Keratinocyte (primary cell): ENCODE measurements at regions not wholly inside any gene's neighbourhood (a gene's known extent, or its start where the extent isn't known, plus 50 kb on each side); places are given as distances from the start of the nearest gene placed in this dataset.

Source experiments
- DNase-seq: peaks from one replicate; pipeline ENCODE4 v3.0.0-alpha.2; 2011; ENCODE audit warnings: low read depth, missing footprints, low spot score
- FAIRE-seq: peaks from 2 replicates; lab custom pipeline; 2011; peaks lifted over from hg19 to GRCh38; lab: Jason Lieb, UNC
- H2AFZ ChIP-seq: 2 replicates; pipeline ENCODE4 v1.6.0; 2012; ENCODE audit warnings: low read length, control low read depth, inconsistent platforms; ENCODE audit not compliant: control insufficient read depth
- H3K27ac ChIP-seq: 2 replicates; pipeline ENCODE4 v1.5.1; 2011; ENCODE audit warnings: low read length; ENCODE audit not compliant: control insufficient read depth, insufficient read depth
- H3K27me3 ChIP-seq: 3 replicates; pipeline ENCODE4 v1.6.0; 2011; ENCODE audit warnings: low read length; ENCODE audit not compliant: control insufficient read depth, insufficient read depth; ENCODE audit errors: extremely low read depth
- H3K36me3 ChIP-seq, 2 experiments: 2 replicates in 1 of 2; 3 replicates in 1 of 2; pipeline ENCODE4 v1.5.1; 2011; ENCODE audit warnings: low read length in 2 of 2, mild to moderate bottlenecking in 1 of 2; ENCODE audit not compliant: control insufficient read depth in 2 of 2, insufficient read depth in 2 of 2; ENCODE audit errors: extremely low read depth in 1 of 2
- H3K4me1 ChIP-seq: 3 replicates; pipeline ENCODE4 v1.5.1; 2011; ENCODE audit warnings: low read length; ENCODE audit not compliant: control insufficient read depth, insufficient read depth; ENCODE audit errors: extremely low read depth
- H3K4me2 ChIP-seq: 3 replicates; pipeline ENCODE4 v1.6.0; 2011; ENCODE audit warnings: low read depth, low read length; ENCODE audit not compliant: control insufficient read depth, insufficient read depth; ENCODE audit errors: extremely low read depth
- H3K4me3 ChIP-seq, 3 experiments: fragments of 200-600 bp in 1 of 3; sonication (generic) in 1 of 3; 2 replicates in 2 of 3; 3 replicates in 1 of 3; pipeline ENCODE4 v1.5.1; 2011 to 2016; ENCODE audit warnings: low read length in 3 of 3, mild to moderate bottlenecking in 3 of 3, control low read depth in 2 of 3, inconsistent platforms in 1 of 3, low read depth in 1 of 3, mixed read lengths in 1 of 3, mixed run types in 1 of 3, moderate library complexity in 1 of 3; ENCODE audit not compliant: control insufficient read depth in 2 of 3, insufficient read depth in 2 of 3; ENCODE audit errors: extremely low read depth in 1 of 3
- H3K79me2 ChIP-seq: 2 replicates; pipeline ENCODE4 v1.6.0; 2012; ENCODE audit warnings: low read length; ENCODE audit not compliant: control insufficient read depth, insufficient read depth
- H3K9ac ChIP-seq: 3 replicates; pipeline ENCODE4 v1.6.0; 2011; ENCODE audit warnings: low read length; ENCODE audit not compliant: control insufficient read depth, insufficient read depth; ENCODE audit errors: extremely low read depth
- H3K9me1 ChIP-seq: 3 replicates; pipeline ENCODE4 v1.6.0; 2011; ENCODE audit warnings: low read length; ENCODE audit not compliant: control insufficient read depth, insufficient read depth; ENCODE audit errors: extremely low read depth
- H3K9me3 ChIP-seq: 2 replicates; pipeline ENCODE4 v1.5.1; 2012; ENCODE audit warnings: low read depth, low read length; ENCODE audit not compliant: control insufficient read depth
- H4K20me1 ChIP-seq: 3 replicates; pipeline ENCODE4 v1.6.0; 2011; ENCODE audit warnings: low read length; ENCODE audit not compliant: control insufficient read depth, insufficient read depth; ENCODE audit errors: extremely low read depth
- EZH2 ChIP-seq: IDR thresholded peaks from one replicate; pipeline ENCODE4 v1.6.1; 2012; ENCODE audit warnings: inconsistent platforms, mild to moderate bottlenecking, low read length, moderate library complexity
- dilution Hi-C: fragments of 300-500 bp; cut with MboI; formaldehyde crosslinking; loops from one replicate; pipeline ENCODE4 v1.7.0; 2020; ENCODE audit warnings: low sequenced_read_pairs; ENCODE audit not compliant: extremely low pct_ligation_motif_present
- TF ChIP-seq, protein P1 (sequence below), 3 experiments: IDR thresholded peaks in 1 of 3; conservative IDR thresholded peaks in 1 of 3; optimal IDR thresholded peaks in 1 of 3; 2 replicates in 2 of 3; 3 replicates in 1 of 3; pipeline versions ENCODE3 to v1.5.1; 2011; ENCODE audit warnings: low read length in 3 of 3, mild to moderate bottlenecking in 3 of 3, moderate library complexity in 2 of 3, control low read depth in 1 of 3, inconsistent platforms in 1 of 3; ENCODE audit not compliant: insufficient read depth in 2 of 3; ENCODE audit errors: extremely low read depth in 1 of 3

DNA sequence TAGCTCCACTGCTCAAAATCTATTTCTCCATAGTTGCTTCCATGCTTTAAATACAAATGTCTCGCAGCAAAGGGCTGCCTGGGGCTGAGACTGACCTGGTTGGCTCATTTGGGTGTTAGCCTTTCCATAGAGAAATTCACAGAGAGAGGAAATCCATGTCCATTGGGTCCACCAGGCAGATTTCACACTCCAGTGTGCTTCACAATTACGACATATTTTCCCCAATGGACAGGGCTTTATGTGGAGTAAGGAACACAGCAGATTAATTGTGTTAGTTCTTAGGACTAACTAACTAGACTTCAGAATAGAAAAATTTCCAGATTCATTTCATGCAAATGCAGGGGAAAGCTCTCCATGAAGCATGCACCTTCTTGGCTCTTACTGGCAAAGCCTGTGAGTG, 180.7 kb downstream of the FBXO15 start:
- Histone ChIP-seq H3K4me3 (no peak overlapping the region), H3K4me2 (no peak overlapping the region), H3K4me1 (no peaks in the 10 kb centered on the region), H4K20me1 (no peaks in the 10 kb centered on the region), H3K9me1 (no peaks in the 10 kb centered on the region), H2AFZ (no peak overlapping the region), H3K27me3 (no peaks in the 10 kb centered on the region), H3K9ac (no peak overlapping the region), H3K27ac (no peak overlapping the region), H3K9me3 (no peaks in the 10 kb centered on the region), H3K36me3 (no peaks in the 10 kb centered on the region), H3K79me2 (no peaks in the 10 kb centered on the region)
- dilution Hi-C loops, result no loop called here
- DNase-seq, result no peak
- no peak for FAIRE-seq
- TF ChIP-seq, protein P1, sequence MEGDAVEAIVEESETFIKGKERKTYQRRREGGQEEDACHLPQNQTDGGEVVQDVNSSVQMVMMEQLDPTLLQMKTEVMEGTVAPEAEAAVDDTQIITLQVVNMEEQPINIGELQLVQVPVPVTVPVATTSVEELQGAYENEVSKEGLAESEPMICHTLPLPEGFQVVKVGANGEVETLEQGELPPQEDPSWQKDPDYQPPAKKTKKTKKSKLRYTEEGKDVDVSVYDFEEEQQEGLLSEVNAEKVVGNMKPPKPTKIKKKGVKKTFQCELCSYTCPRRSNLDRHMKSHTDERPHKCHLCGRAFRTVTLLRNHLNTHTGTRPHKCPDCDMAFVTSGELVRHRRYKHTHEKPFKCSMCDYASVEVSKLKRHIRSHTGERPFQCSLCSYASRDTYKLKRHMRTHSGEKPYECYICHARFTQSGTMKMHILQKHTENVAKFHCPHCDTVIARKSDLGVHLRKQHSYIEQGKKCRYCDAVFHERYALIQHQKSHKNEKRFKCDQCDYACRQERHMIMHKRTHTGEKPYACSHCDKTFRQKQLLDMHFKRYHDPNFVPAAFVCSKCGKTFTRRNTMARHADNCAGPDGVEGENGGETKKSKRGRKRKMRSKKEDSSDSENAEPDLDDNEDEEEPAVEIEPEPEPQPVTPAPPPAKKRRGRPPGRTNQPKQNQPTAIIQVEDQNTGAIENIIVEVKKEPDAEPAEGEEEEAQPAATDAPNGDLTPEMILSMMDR (optimal IDR thresholded peaks at IDR 0.05 in 1 of 3, IDR thresholded peaks at IDR 0.05 in 1 of 3, conservative IDR thresholded peaks at IDR 0.05 in 1 of 3; ENCODE audit: extremely low read depth in 1 of 3, insufficient read depth in 2 of 3, low read length in 3 of 3), result no peak
- no peak for TF ChIP-seq EZH2

DNA sequence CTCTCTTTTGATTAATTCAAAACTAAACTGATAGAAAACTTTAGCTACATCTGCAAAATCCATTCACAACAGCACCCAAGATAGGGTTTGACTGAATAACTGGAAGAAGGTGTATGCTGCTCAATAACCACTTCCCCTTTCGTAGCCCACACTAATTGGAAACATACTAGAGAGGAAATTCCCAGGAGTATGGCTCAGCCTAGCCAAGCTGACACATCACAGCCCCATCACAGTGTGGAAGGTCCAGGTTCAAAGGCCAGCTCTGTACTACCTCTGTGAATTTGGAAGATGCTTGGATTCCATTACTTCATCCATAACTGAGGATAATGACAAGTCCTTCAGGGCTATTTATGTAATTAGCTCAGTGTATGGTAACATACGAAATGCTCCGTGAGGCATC, 185.4 kb downstream of the FBXO15 start:
- H3K27ac ChIP-seq, result no peak overlapping the region
- no peaks in the 10 kb centered on the region for H3K4me1 ChIP-seq
- dilution Hi-C loops, result no loop called here
- H3K4me2 ChIP-seq, result no peak overlapping the region
- no peaks in the 10 kb centered on the region for H3K27me3 ChIP-seq
- H3K4me3 ChIP-seq, result no peak overlapping the region
- no peaks in the 10 kb centered on the region for H3K9me1 ChIP-seq
- TF ChIP-seq, protein P1 (optimal IDR thresholded peaks at IDR 0.05 in 1 of 3, IDR thresholded peaks at IDR 0.05 in 1 of 3, conservative IDR thresholded peaks at IDR 0.05 in 1 of 3; ENCODE audit: extremely low read depth in 1 of 3, insufficient read depth in 2 of 3, low read length in 3 of 3), result no peak
- no peak for TF ChIP-seq EZH2
- no peak overlapping the region for H3K9ac ChIP-seq
- H3K9me3 ChIP-seq, result no peaks in the 10 kb centered on the region
- no peak for DNase-seq
- no peaks in the 10 kb centered on the region for H3K36me3 ChIP-seq
- H2AFZ ChIP-seq, result no peak overlapping the region
- no peaks in the 10 kb centered on the region for H3K79me2 ChIP-seq
- no peak for FAIRE-seq
- H4K20me1 ChIP-seq, result no peaks in the 10 kb centered on the region
